HG03565 (cell line): ENCODE measurements at regions not wholly inside any gene's neighbourhood (a gene's known extent, or its start where the extent isn't known, plus 50 kb on each side); places are given as distances from the start of the nearest gene placed in this dataset.
"Not testable (repeated sequence)": the region's sequence is repeated elsewhere in the genome, so short reads cannot be mapped to it uniquely, and the experiment has no call there.

Experiments
- ATAC-seq: cut with Tn5 transposase; IDR thresholded peaks from one replicate; pipeline ENCODE4 v1.9.1; 2021; ENCODE audit warnings: mild to moderate bottlenecking, moderate library complexity; ENCODE audit not compliant: unreplicated experiment

GRCh38 chr2:19104503-19104902 lies 253.9 kb downstream of the OSR1 start:
- no peak for ATAC-seq

- ATAC-seq = no peak
These were observed 255.6 kb downstream of the OSR1 start for GRCh38 chr2:19102696-19103423.

GRCh38 chr2:19101968-19102367 lies 256.5 kb downstream of the OSR1 start:
- ATAC-seq = no peak

GRCh38 chr2:19100570-19100969 lies 257.9 kb downstream of the OSR1 start:
- no peak for ATAC-seq

- ATAC-seq = no peak
These were observed 259.2 kb downstream of the OSR1 start for GRCh38 chr2:19099181-19099580.

- ATAC-seq = no peak
These were observed 259.8 kb downstream of the OSR1 start for GRCh38 chr2:19098467-19099160.

- ATAC-seq = not testable (repeated sequence)
These were observed 268.9 kb downstream of the OSR1 start for GRCh38 chr2:19089476-19089875.

GRCh38 chr2:19086231-19086651 lies 272.2 kb downstream of the OSR1 start:
- ATAC-seq = no peak

GRCh38 chr2:19078709-19079108 lies 279.7 kb downstream of the OSR1 start:
- ATAC-seq = no peak

- no peak for ATAC-seq
These were observed 284.9 kb downstream of the OSR1 start for GRCh38 chr2:19073522-19073921.

GRCh38 chr2:19072161-19072560 lies 286.3 kb downstream of the OSR1 start:
- ATAC-seq = no peak

- no peak for ATAC-seq
These were observed 287.5 kb downstream of the OSR1 start for GRCh38 chr2:19070886-19071285.

GRCh38 chr2:19068206-19068605 lies 290.2 kb downstream of the OSR1 start:
- ATAC-seq = no peak

GRCh38 chr2:19062370-19062769 lies 296.1 kb downstream of the OSR1 start:
- no peak for ATAC-seq

GRCh38 chr2:19059076-19059475 lies 299.3 kb downstream of the OSR1 start:
- no peak for ATAC-seq

- no peak for ATAC-seq
These were observed 307.1 kb downstream of the OSR1 start for GRCh38 chr2:19051203-19051831.

GRCh38 chr2:19050354-19050753 lies 308.1 kb downstream of the OSR1 start:
- no peak for ATAC-seq

GRCh38 chr2:19048593-19049266 lies 309.7 kb downstream of the OSR1 start:
- ATAC-seq = no peak

- peak; percentile 75 for ATAC-seq
These were observed 311.2 kb downstream of the OSR1 start for GRCh38 chr2:19046986-19047780.

GRCh38 chr2:19045151-19045550 lies 313.3 kb downstream of the OSR1 start:
- no peak for ATAC-seq

- no peak for ATAC-seq
These were observed 314.5 kb downstream of the OSR1 start for GRCh38 chr2:19043893-19044292.
